Activated T-cell treated with anti-CD3 and anti-CD28 coated beads, Interleukin-2, amount 50 U/mL, for 72 hours (primary cell): ENCODE measurements at regions not wholly inside any gene's neighbourhood (a gene's known extent, or its start where the extent isn't known, plus 50 kb on each side); places are given as distances from the start of the nearest gene placed in this dataset.

Experiments used
- ATAC-seq, 2 donors: fragments of 150-1000 bp; cut with Tn5 transposase; replicated peaks in 1 of 2; 2 replicates each; pipeline ENCODE4 v1.10.0; 2021; ENCODE audit warnings: moderate library complexity in 2 of 2, mild to moderate bottlenecking in 1 of 2
- DNase-seq, 2 donors: peaks; one replicate each; pipeline ENCODE4 v3.0.0; 2021 to 2022; ENCODE audit warnings: mixed read lengths in 1 of 2
- H3K27ac Mint-ChIP-seq: one replicate; pipeline ENCODE4 v1.8.0; 2022; ENCODE audit warnings: mild to moderate bottlenecking, moderate library complexity, mixed read lengths
- H3K27me3 Mint-ChIP-seq: one replicate; pipeline ENCODE4 v1.8.0; 2022; ENCODE audit warnings: low read depth, mixed read lengths
- H3K36me3 Mint-ChIP-seq, 2 donors: one replicate each; pipeline ENCODE4 v1.8.0; 2022; ENCODE audit warnings: mixed read lengths in 2 of 2, mild to moderate bottlenecking in 1 of 2; ENCODE audit not compliant: insufficient read depth in 2 of 2
- H3K4me1 Mint-ChIP-seq: one replicate; pipeline ENCODE4 v1.8.0; 2022; ENCODE audit warnings: low read depth, mixed read lengths
- H3K4me3 Mint-ChIP-seq, 2 donors: one replicate each; pipeline ENCODE4 v1.8.0; 2022; ENCODE audit warnings: mild to moderate bottlenecking in 2 of 2, mixed read lengths in 2 of 2, moderate library complexity in 2 of 2
- H3K9me3 Mint-ChIP-seq, 2 donors: one replicate each; pipeline ENCODE4 v1.8.0; 2022; ENCODE audit warnings: mixed read lengths in 2 of 2

- no peaks in the 10 kb centered on the region for H3K27me3 Mint-ChIP-seq
- no peak overlapping the region for H3K4me3 Mint-ChIP-seq
- peaks cover 0 to 4% of the 10 kb centered on the region in 2 donors for H3K9me3 Mint-ChIP-seq
- H3K27ac Mint-ChIP-seq = no peak overlapping the region
- DNase-seq (no peak), ATAC-seq (no peak)
- H3K36me3 Mint-ChIP-seq = peaks cover 0 to 1% of the 10 kb centered on the region in 2 donors
- no peaks in the 10 kb centered on the region for H3K4me1 Mint-ChIP-seq
These were observed 741.3 kb downstream of the TLE1 start for GRCh38 chr9:80948066-80948465.

GRCh38 chr9:80946496-80947170 is 742.7 kb downstream of the TLE1 start:
- Mint-ChIP-seq H3K36me3 (no peaks in the 10 kb centered on the region), H3K9me3 (peaks cover 1 to 6% of the 10 kb centered on the region in 2 donors), H3K27ac (no peak overlapping the region), H3K4me1 (no peaks in the 10 kb centered on the region), H3K4me3 (no peak overlapping the region), H3K27me3 (no peaks in the 10 kb centered on the region)
- DNase-seq = no peak
- no peak for ATAC-seq

GRCh38 chr9:80945436-80945835 is 743.9 kb downstream of the TLE1 start:
- H3K9me3 Mint-ChIP-seq = peaks cover 2 to 7% of the 10 kb centered on the region in 2 donors
- no peak overlapping the region for H3K27ac Mint-ChIP-seq
- no peak overlapping the region for H3K4me3 Mint-ChIP-seq
- H3K4me1 Mint-ChIP-seq = no peaks in the 10 kb centered on the region
- no peaks in the 10 kb centered on the region for H3K27me3 Mint-ChIP-seq
- no peak for DNase-seq
- H3K36me3 Mint-ChIP-seq = peaks cover under 1 to 1% of the 10 kb centered on the region in 2 donors
- no peak for ATAC-seq

- DNase-seq (no peak), ATAC-seq (no peak)
- Mint-ChIP-seq H3K27me3 (no peaks in the 10 kb centered on the region), H3K4me1 (no peaks in the 10 kb centered on the region), H3K27ac (no peak overlapping the region), H3K9me3 (peaks cover 4 to 9% of the 10 kb centered on the region in 2 donors), H3K36me3 (peaks cover 2 to 3% of the 10 kb centered on the region in 2 donors), H3K4me3 (no peak overlapping the region)
These were observed 751.7 kb downstream of the TLE1 start for GRCh38 chr9:80937645-80938044.

DNA sequence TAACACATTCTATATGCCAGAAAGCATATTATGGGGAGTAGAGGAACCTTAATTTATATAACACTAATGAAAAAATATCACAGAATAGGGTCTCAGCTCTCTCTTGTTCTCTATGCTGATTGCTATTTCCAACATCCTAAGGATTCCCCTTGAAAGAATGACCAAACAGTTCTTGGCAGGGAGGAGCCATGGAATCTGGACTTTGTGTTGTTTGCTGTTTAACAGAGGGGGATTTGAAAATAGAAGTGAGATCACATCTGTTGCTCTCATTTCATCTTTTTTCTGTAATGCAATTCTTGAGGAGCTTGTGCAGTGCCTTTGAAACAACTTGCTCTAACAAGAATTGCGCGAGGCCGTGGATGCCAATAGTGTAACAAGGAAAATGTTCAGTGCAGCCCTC is 755.3 kb downstream of the TLE1 start:
- no peaks in the 10 kb centered on the region for H3K27me3 Mint-ChIP-seq
- H3K4me1 Mint-ChIP-seq = no peaks in the 10 kb centered on the region
- H3K4me3 Mint-ChIP-seq = no peak overlapping the region
- H3K9me3 Mint-ChIP-seq = peaks cover 0 to 6% of the 10 kb centered on the region in 2 donors
- ATAC-seq (no peak), DNase-seq (no peak)
- H3K36me3 Mint-ChIP-seq = no peaks in the 10 kb centered on the region
- no peak overlapping the region for H3K27ac Mint-ChIP-seq

DNA sequence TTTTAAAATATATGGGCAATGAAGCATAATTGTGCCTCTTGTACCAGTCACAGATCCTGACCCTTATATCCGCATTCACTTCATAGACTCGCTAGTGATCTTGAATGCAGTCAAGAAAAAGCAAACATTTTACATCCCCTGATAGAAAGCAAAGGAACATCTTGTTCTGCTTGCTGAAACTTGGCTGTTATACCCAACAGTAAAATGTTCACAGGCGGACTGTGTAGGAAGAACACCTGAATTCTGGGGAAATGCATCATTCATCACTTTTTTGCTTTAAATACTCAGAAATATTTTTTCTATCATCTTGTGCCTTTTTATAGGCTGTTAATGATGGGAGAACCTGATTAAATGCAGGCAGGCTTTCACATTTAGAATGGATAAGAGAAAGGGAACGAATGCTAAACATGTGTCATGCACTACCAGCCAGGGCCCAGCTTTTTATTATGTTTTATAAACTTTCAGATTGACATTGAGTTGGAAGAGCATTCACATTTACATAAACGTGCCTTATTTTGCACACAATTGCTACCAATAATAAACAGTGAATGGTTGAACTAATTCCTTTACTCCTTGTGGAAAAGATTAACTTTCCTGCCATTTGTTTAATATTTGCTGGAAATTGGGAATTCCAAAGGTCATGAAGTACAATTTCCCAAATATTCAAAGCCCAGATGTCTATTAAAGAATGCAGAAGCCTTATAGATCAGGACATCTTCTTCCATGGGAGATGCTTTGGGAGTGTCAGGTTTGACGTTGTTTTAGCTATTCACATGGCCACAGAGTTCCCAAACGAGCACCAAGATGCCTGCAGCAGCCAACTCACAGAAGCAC is 756.2 kb downstream of the TLE1 start:
- DNase-seq (no peak), ATAC-seq (no peak)
- Mint-ChIP-seq H3K9me3 (peaks cover 0 to 6% of the 10 kb centered on the region in 2 donors), H3K4me3 (no peak overlapping the region), H3K27me3 (no peaks in the 10 kb centered on the region), H3K36me3 (no peaks in the 10 kb centered on the region), H3K27ac (no peak overlapping the region), H3K4me1 (no peaks in the 10 kb centered on the region)

GRCh38 chr9:80932181-80932580 is 757.2 kb downstream of the TLE1 start:
- Mint-ChIP-seq H3K4me1 (no peaks in the 10 kb centered on the region), H3K27ac (no peak overlapping the region), H3K9me3 (peaks cover 0 to 6% of the 10 kb centered on the region in 2 donors), H3K27me3 (no peaks in the 10 kb centered on the region), H3K36me3 (no peaks in the 10 kb centered on the region), H3K4me3 (no peak overlapping the region)
- DNase-seq = no peak
- ATAC-seq = no peak

DNA sequence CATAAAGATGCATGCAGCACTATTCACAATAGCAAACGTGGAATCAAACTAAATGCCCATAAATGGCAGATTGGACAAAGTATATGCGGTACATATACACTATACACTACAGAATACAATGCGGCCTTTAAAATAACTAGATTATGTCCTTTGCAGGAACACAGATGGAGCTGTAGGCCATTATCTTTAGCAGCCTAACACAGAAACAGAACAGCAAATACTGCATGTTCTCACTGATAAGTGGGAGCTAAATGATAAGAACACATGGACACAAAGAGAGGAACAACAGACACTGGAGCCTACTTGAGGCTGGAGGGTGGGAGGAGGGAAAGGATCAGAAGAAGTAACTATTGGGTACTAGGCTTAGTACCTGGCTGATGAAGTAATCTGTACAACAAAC is 758.2 kb downstream of the TLE1 start:
- no peak overlapping the region for H3K27ac Mint-ChIP-seq
- no peaks in the 10 kb centered on the region for H3K4me1 Mint-ChIP-seq
- H3K27me3 Mint-ChIP-seq = no peaks in the 10 kb centered on the region
- no peak overlapping the region for H3K4me3 Mint-ChIP-seq
- ATAC-seq (no peak), DNase-seq (no peak)
- peaks cover 0 to 6% of the 10 kb centered on the region in 2 donors for H3K9me3 Mint-ChIP-seq
- no peaks in the 10 kb centered on the region for H3K36me3 Mint-ChIP-seq

DNA sequence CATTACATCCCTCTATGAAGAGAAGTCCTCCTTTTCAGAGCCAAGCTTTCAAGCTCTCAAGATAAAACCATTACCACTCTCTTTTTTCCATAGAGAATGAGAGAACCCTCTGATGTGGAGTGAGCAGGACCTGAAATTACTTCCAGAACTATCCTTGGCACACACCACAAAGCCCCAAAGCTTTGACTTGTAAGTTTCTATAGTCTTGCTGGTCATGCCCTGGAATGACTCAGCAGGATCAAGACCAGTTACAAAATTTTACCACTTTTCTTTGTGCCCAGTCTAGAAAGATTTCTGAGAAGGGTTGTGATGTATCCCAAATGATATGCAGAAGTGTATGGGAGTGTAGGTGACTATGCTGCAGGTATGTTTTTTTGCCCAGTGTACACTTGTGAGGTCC is 760.6 kb downstream of the TLE1 start:
- no peaks in the 10 kb centered on the region for H3K4me1 Mint-ChIP-seq
- peaks cover 2 to 3% of the 10 kb centered on the region in 2 donors for H3K9me3 Mint-ChIP-seq
- no peak overlapping the region for H3K27ac Mint-ChIP-seq
- no peaks in the 10 kb centered on the region for H3K27me3 Mint-ChIP-seq
- no peaks in the 10 kb centered on the region for H3K36me3 Mint-ChIP-seq
- no peak for DNase-seq
- ATAC-seq = no peak
- H3K4me3 Mint-ChIP-seq = no peak overlapping the region

DNA sequence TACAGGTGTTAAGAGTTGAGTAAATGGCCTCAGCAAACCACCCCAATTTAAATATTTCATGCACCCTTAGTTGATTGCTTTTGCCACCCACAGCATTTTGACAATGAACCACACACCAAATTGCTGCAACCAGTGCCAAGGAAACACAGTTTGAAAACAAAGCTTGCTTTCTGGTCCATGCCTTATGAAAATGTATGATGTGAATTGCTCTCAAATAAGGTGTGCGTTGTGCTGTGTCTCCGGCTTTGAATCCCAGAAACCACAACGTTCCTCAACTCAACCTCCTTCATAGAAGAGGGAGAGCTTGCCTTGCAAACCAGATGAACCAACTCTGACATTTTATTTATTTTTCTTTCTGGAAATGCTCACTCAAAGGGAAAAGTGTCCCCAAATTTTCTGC is 762.7 kb downstream of the TLE1 start:
- no peak overlapping the region for H3K27ac Mint-ChIP-seq
- ATAC-seq = no peak
- H3K36me3 Mint-ChIP-seq = no peaks in the 10 kb centered on the region
- no peak overlapping the region for H3K4me3 Mint-ChIP-seq
- no peaks in the 10 kb centered on the region for H3K4me1 Mint-ChIP-seq
- no peak for DNase-seq
- peaks cover 2 to 11% of the 10 kb centered on the region in 2 donors for H3K9me3 Mint-ChIP-seq
- H3K27me3 Mint-ChIP-seq = no peaks in the 10 kb centered on the region

- peaks cover 3 to 17% of the 10 kb centered on the region in 2 donors for H3K9me3 Mint-ChIP-seq
- H3K27ac Mint-ChIP-seq = no peak overlapping the region
- H3K4me1 Mint-ChIP-seq = no peaks in the 10 kb centered on the region
- H3K27me3 Mint-ChIP-seq = no peaks in the 10 kb centered on the region
- H3K36me3 Mint-ChIP-seq = no peaks in the 10 kb centered on the region
- H3K4me3 Mint-ChIP-seq = no peak overlapping the region
- DNase-seq (no peak), ATAC-seq (no peak)
These were observed 766.8 kb downstream of the TLE1 start for GRCh38 chr9:80922544-80922943.

DNA sequence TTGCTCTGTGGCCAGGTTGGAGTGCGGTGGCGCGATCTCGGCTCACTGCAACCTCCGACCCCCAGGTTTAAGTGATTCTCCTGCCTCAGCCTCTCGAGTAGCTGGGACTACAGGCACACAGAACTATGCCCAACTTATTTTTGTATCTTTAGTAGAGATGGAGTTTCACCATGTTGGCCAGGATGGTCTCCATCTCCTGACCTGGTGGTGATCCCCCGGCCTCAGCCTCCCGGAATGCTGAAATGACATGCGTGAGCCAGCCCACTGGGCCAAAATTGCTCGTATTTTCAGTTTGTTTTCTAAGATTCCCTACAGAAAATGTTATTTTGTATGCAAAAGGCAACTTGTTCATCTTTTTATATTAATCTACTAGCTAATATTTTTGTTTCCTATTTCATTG is 782.6 kb downstream of the TLE1 start:
- peaks cover 4 to 6% of the 10 kb centered on the region in 2 donors for H3K9me3 Mint-ChIP-seq
- H3K27ac Mint-ChIP-seq = no peak overlapping the region
- H3K27me3 Mint-ChIP-seq = no peaks in the 10 kb centered on the region
- no peaks in the 10 kb centered on the region for H3K36me3 Mint-ChIP-seq
- ATAC-seq = no peak
- H3K4me3 Mint-ChIP-seq = no peak overlapping the region
- no peak for DNase-seq
- H3K4me1 Mint-ChIP-seq = no peaks in the 10 kb centered on the region

DNA sequence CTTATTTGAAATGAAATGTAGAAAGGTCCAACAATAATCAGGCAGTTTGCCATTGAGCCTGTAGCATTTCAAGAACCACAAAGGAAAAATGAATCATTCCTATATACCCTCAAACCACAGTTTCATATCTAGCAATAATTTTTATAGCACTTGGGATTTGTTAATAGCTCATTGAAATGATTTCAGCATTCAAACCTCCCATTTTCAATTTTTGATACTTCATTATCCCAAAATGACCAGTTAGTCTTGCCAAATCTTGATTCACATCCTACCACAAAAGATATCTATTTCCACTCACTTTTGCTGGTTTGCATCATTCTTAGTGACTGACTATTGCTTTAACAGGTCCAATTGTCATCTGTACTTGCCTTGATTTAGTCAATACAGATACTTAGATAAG is 790.1 kb downstream of the TLE1 start:
- Mint-ChIP-seq H3K36me3 (no peaks in the 10 kb centered on the region), H3K27ac (no peak overlapping the region), H3K4me3 (no peak overlapping the region), H3K4me1 (no peaks in the 10 kb centered on the region), H3K27me3 (no peaks in the 10 kb centered on the region), H3K9me3 (peaks cover 2 to 3% of the 10 kb centered on the region in 2 donors)
- no peak for ATAC-seq
- no peak for DNase-seq
